Aorta (tissue), 5 donors: ENCODE measurements at regions not wholly inside any gene's neighbourhood (a gene's known extent, or its start where the extent isn't known, plus 50 kb on each side); places are given as distances from the start of the nearest gene placed in this dataset.
"Not testable (repeated sequence)": the region's sequence is repeated elsewhere in the genome, so short reads cannot be mapped to it uniquely, and the experiment has no call there.

ENCODE experiments used
- ATAC-seq: fragments of 200-7000 bp; cut with Tn5 transposase; one replicate; pipeline ENCODE4 v1.9.1; 2022; ENCODE audit warnings: moderate library complexity; ENCODE audit not compliant: low FRiP score
- DNase-seq, 2 donors: peaks; one replicate each; pipeline ENCODE4 v3.0.0-alpha.2; 2020
- H3K27ac ChIP-seq, 2 donors: one replicate each; pipeline ENCODE4 v1.5.1; 2013; ENCODE audit warnings: low read length in 2 of 2, mild to moderate bottlenecking in 2 of 2, moderate library complexity in 2 of 2, control low read depth in 1 of 2, inconsistent platforms in 1 of 2, low read depth in 1 of 2
- H3K27me3 ChIP-seq, 2 donors: one replicate each; pipeline ENCODE4 v1.6.1; 2013; ENCODE audit warnings: control low read depth in 1 of 2, low read length in 1 of 2, mild to moderate bottlenecking in 1 of 2, moderate library complexity in 1 of 2; ENCODE audit not compliant: insufficient read depth in 2 of 2, control insufficient read depth in 1 of 2
- H3K36me3 ChIP-seq, 2 donors: one replicate each; pipeline ENCODE4 v1.6.1; 2013; ENCODE audit warnings: control low read depth in 1 of 2, low read length in 1 of 2, mild to moderate bottlenecking in 1 of 2; ENCODE audit not compliant: insufficient read depth in 2 of 2, control insufficient read depth in 1 of 2
- H3K4me1 ChIP-seq, 2 donors: one replicate each; pipeline ENCODE4 v1.6.1; 2013; ENCODE audit warnings: low read length in 2 of 2, control low read depth in 1 of 2, mild to moderate bottlenecking in 1 of 2, moderate library complexity in 1 of 2; ENCODE audit not compliant: insufficient read depth in 2 of 2, control insufficient read depth in 1 of 2
- H3K4me3 ChIP-seq, 2 donors: one replicate each; pipeline ENCODE4 v1.5.1; 2013; ENCODE audit warnings: low read length in 2 of 2, control low read depth in 1 of 2, mild to moderate bottlenecking in 1 of 2
- H3K9me3 ChIP-seq: one replicate; pipeline ENCODE4 v1.6.1; 2013; ENCODE audit warnings: mild to moderate bottlenecking, low read length; ENCODE audit not compliant: control insufficient read depth
- WGBS, 2 donors: extraction: QIAGEN DNeasy Blood & Tissue Kit; methylation state at CpG; one replicate each; pipeline ENCODE4 v1.1.7; 2013; 5-methylcytosine and 5-hydroxymethylcytosine counted together
- intact Hi-C, 2 donors: fragments of 100-400 bp; cut with DNase I; formaldehyde crosslinking; loops; one replicate each; pipeline versions ENCODE4 v1.14.2 to v1.15.0; 2022
- donor health status: healthy with polysubstance abuse.
- donor health status: Bipolar disorder and iron deficiency.
- donor health status: DM: no; HTN: no; CAD: no.
- donor health status: DM: no; HTN: no; CAD: no.
- donor health status: DM: yes; HTN: yes; CAD: no.

- H3K27ac ChIP-seq = peak overlapping the region in 1 of 2 donors; percentile 33
- WGBS, 2 donors = 5 to 6% methylated on average over 8 of the region's 8 CpGs
- no peak overlapping the region for H3K4me3 ChIP-seq
- intact Hi-C loops = no loop called here
- no peaks in the 10 kb centered on the region for H3K36me3 ChIP-seq
- H3K27me3 ChIP-seq = no peaks in the 10 kb centered on the region
- ATAC-seq (no peak), DNase-seq (no peak)
- H3K9me3 ChIP-seq = no peaks in the 10 kb centered on the region
- H3K4me1 ChIP-seq = peaks cover 0 to 3% of the 10 kb centered on the region in 2 donors
Observed at GRCh38 chr3:177618873-177619733, 421.8 kb upstream of the TBL1XR1 start.

- ATAC-seq (no peak), DNase-seq (no peak)
- Histone ChIP-seq H3K4me3 (no peak overlapping the region), H3K36me3 (no peaks in the 10 kb centered on the region), H3K4me1 (peaks cover 0 to 3% of the 10 kb centered on the region in 2 donors), H3K27me3 (no peaks in the 10 kb centered on the region), H3K9me3 (peaks cover 1% of the 10 kb centered on the region), H3K27ac (no peak overlapping the region)
- WGBS, 2 donors = 92 to 93% methylated on average over 9 of the region's 9 CpGs
- intact Hi-C loops = no loop called here
Observed at GRCh38 chr3:177620073-177620472, 422.8 kb upstream of the TBL1XR1 start.

GRCh38 chr3:177622520-177622919 lies 425.2 kb upstream of the TBL1XR1 start:
- H3K27me3 ChIP-seq = no peaks in the 10 kb centered on the region
- WGBS, 2 donors = 95 to 96% methylated on average over 1 of the region's 1 CpG
- DNase-seq (no peak), ATAC-seq (no peak)
- H3K9me3 ChIP-seq = peaks cover 1% of the 10 kb centered on the region
- H3K4me3 ChIP-seq = no peak overlapping the region
- intact Hi-C loops = no loop called here
- H3K36me3 ChIP-seq = no peaks in the 10 kb centered on the region
- no peak overlapping the region for H3K27ac ChIP-seq
- H3K4me1 ChIP-seq = peaks cover 0 to 3% of the 10 kb centered on the region in 2 donors

GRCh38 chr3:177622982-177623617 lies 425.8 kb upstream of the TBL1XR1 start:
- intact Hi-C loops = no loop called here
- Histone ChIP-seq H3K4me3 (no peak overlapping the region), H3K4me1 (peaks cover 0 to 3% of the 10 kb centered on the region in 2 donors), H3K27ac (no peak overlapping the region), H3K27me3 (no peaks in the 10 kb centered on the region), H3K36me3 (no peaks in the 10 kb centered on the region), H3K9me3 (peaks cover 1% of the 10 kb centered on the region)
- no peak for DNase-seq
- 87 to 89% methylated on average over 5 of the region's 5 CpGs for WGBS, 2 donors
- ATAC-seq = no peak

- ATAC-seq (no peak), DNase-seq (no peak)
- H3K27me3 ChIP-seq = no peaks in the 10 kb centered on the region
- no peak overlapping the region for H3K27ac ChIP-seq
- no peak overlapping the region for H3K4me3 ChIP-seq
- intact Hi-C loops = no loop called here
- WGBS, 2 donors = 81 to 85% methylated on average over 13 of the region's 13 CpGs
- H3K4me1 ChIP-seq = peaks cover 0 to 3% of the 10 kb centered on the region in 2 donors
- H3K9me3 ChIP-seq = peaks cover 1% of the 10 kb centered on the region
- H3K36me3 ChIP-seq = no peaks in the 10 kb centered on the region
Observed at GRCh38 chr3:177624528-177625495, 427.5 kb upstream of the TBL1XR1 start.

GRCh38 chr3:177626045-177626444 lies 428.8 kb upstream of the TBL1XR1 start:
- no peak for DNase-seq
- intact Hi-C loops = no loop called here
- peaks cover 1% of the 10 kb centered on the region for H3K9me3 ChIP-seq
- no peaks in the 10 kb centered on the region for H3K36me3 ChIP-seq
- H3K27me3 ChIP-seq = no peaks in the 10 kb centered on the region
- WGBS, 2 donors = 40 to 55% methylated on average over 2 of the region's 2 CpGs
- no peak overlapping the region for H3K4me3 ChIP-seq
- ATAC-seq = no peak
- H3K27ac ChIP-seq = no peak overlapping the region
- peaks cover 0 to 3% of the 10 kb centered on the region in 2 donors for H3K4me1 ChIP-seq

GRCh38 chr3:177628095-177628719 lies 430.9 kb upstream of the TBL1XR1 start:
- H3K27ac ChIP-seq, H3K9me3 ChIP-seq, H3K27me3 ChIP-seq, H3K4me1 ChIP-seq, ATAC-seq, H3K4me3 ChIP-seq, DNase-seq, intact Hi-C loops, H3K36me3 ChIP-seq: not testable (repeated sequence)

- no peaks in the 10 kb centered on the region for H3K36me3 ChIP-seq
- 66 to 69% methylated on average over 3 of the region's 3 CpGs for WGBS, 2 donors
- H3K27ac ChIP-seq = no peak overlapping the region
- H3K27me3 ChIP-seq = no peaks in the 10 kb centered on the region
- peaks cover 1% of the 10 kb centered on the region for H3K9me3 ChIP-seq
- no peak for DNase-seq
- no peak overlapping the region for H3K4me3 ChIP-seq
- H3K4me1 ChIP-seq = no peaks in the 10 kb centered on the region
- ATAC-seq = no peak
- intact Hi-C loops = no loop called here
Observed at GRCh38 chr3:177629276-177629675, 432.0 kb upstream of the TBL1XR1 start.
